Neural progenitor cell (in vitro differentiated cells): ENCODE measurements at regions not wholly inside any gene's neighbourhood (a gene's known extent, or its start where the extent isn't known, plus 50 kb on each side); places are given as distances from the start of the nearest gene placed in this dataset.

Experiments used
- DNase-seq: peaks from one replicate; pipeline ENCODE4 v3.0.0-alpha.2; 2016; ENCODE audit warnings: low spot score
- H2AFZ ChIP-seq: fragments of 200-600 bp; sonication (generic); replicated peaks from 2 replicates; pipeline ENCODE4 v1.6.1; 2016; ENCODE audit warnings: antibody characterized with exemption
- H3F3A ChIP-seq: fragments of 200-600 bp; sonication (generic); 2 replicates; pipeline ENCODE4 v1.6.1; 2016; ENCODE audit warnings: antibody characterized with exemption, low read depth
- H3K27ac ChIP-seq: fragments of 200-600 bp; sonication (generic); 2 replicates; pipeline ENCODE4 v1.5.1; 2016; ENCODE audit warnings: mild to moderate bottlenecking
- H3K27me3 ChIP-seq: fragments of 200-600 bp; sonication (generic); 2 replicates; pipeline ENCODE4 v1.6.1; 2016; ENCODE audit warnings: mild to moderate bottlenecking, moderate library complexity
- H3K36me3 ChIP-seq: fragments of 200-600 bp; sonication (generic); 2 replicates; pipeline ENCODE4 v1.5.1; 2016
- H3K4me1 ChIP-seq: fragments of 200-600 bp; sonication (generic); 2 replicates; pipeline ENCODE4 v1.6.1; 2016; ENCODE audit warnings: mixed run types
- H3K4me2 ChIP-seq: fragments of 200-600 bp; sonication (generic); 2 replicates; pipeline ENCODE4 v1.6.1; 2016
- H3K4me3 ChIP-seq: fragments of 200-600 bp; sonication (generic); 2 replicates; pipeline ENCODE4 v1.5.1; 2016
- H3K79me2 ChIP-seq: fragments of 200-600 bp; sonication (generic); 2 replicates; pipeline ENCODE4 v1.6.1; 2016; ENCODE audit warnings: low read depth
- H3K9ac ChIP-seq: fragments of 200-600 bp; sonication (generic); 2 replicates; pipeline ENCODE4 v1.6.1; 2016
- H3K9me3 ChIP-seq: fragments of 200-600 bp; sonication (generic); 2 replicates; pipeline ENCODE4 v1.5.1; 2016; ENCODE audit warnings: low read depth
- H4K20me1 ChIP-seq: fragments of 200-600 bp; sonication (generic); 2 replicates; pipeline ENCODE4 v1.6.1; 2016; ENCODE audit warnings: low read depth
- H3K27ac Mint-ChIP-seq: 3 replicates; pipeline ENCODE4 v1.8.0; 2021; ENCODE audit warnings: mixed read lengths
- H3K27me3 Mint-ChIP-seq: 2 replicates; pipeline ENCODE4 v1.8.0; 2022; ENCODE audit warnings: low read depth, mild to moderate bottlenecking, inconsistent platforms, moderate library complexity, mixed read lengths; ENCODE audit not compliant: insufficient read depth
- H3K36me3 Mint-ChIP-seq: 3 replicates; pipeline ENCODE4 v1.8.0; 2021; ENCODE audit warnings: mixed read lengths
- H3K4me1 Mint-ChIP-seq: 3 replicates; pipeline ENCODE4 v1.8.0; 2021; ENCODE audit warnings: mixed read lengths
- H3K4me3 Mint-ChIP-seq: 3 replicates; pipeline ENCODE4 v1.8.0; 2021; ENCODE audit warnings: mild to moderate bottlenecking, moderate library complexity, mixed read lengths
- H3K9me3 Mint-ChIP-seq: 3 replicates; pipeline ENCODE4 v1.8.0; 2020; ENCODE audit warnings: mixed read lengths
- CTCF ChIP-seq: fragments of 200-600 bp; sonication (generic); IDR thresholded peaks from 2 replicates; pipeline ENCODE4 v1.5.1; 2017; ENCODE audit warnings: antibody characterized with exemption, mild to moderate bottlenecking
- EZH2 ChIP-seq: fragments of 200-600 bp; sonication (generic); IDR thresholded peaks from 2 replicates; pipeline ENCODE4 v1.6.1; 2017; ENCODE audit warnings: antibody characterized with exemption, mild to moderate bottlenecking, moderate library complexity
- EZH2phosphoT487 ChIP-seq: fragments of 200-600 bp; sonication (generic); IDR thresholded peaks from 2 replicates; pipeline ENCODE4 v1.6.1; 2017; ENCODE audit warnings: antibody characterized with exemption

DNA sequence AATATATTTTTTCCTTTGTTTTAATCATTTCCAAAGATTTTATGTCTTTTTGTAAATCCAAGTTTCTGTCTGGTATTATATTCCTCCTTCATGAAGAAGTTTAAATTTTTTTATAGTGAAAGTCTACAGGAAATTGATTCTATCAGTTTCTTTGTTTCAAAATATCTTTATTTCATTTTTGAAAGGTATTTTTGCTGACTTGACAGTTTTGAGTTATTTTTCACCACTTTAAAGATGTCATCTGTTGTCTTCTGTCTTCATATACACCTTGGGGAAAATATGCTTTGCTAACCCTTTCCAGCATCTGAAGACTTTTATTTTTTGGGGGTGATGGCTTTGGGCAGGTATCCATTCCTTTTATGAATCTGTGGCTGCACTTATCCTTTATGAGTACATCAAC is 164.4 kb upstream of the EPHA5 start:
- H3K4me1 ChIP-seq, result no peaks in the 10 kb centered on the region
- H3K4me1 Mint-ChIP-seq, result no peaks in the 10 kb centered on the region
- no peaks in the 10 kb centered on the region for H3K36me3 Mint-ChIP-seq
- H3K27ac Mint-ChIP-seq, result no peak overlapping the region
- H3K4me2 ChIP-seq, result no peak overlapping the region
- no peaks in the 10 kb centered on the region for H4K20me1 ChIP-seq
- no peaks in the 10 kb centered on the region for H3K9me3 Mint-ChIP-seq
- no peak overlapping the region for H3K4me3 ChIP-seq
- no peaks in the 10 kb centered on the region for H3K27me3 Mint-ChIP-seq
- H3K79me2 ChIP-seq, result no peaks in the 10 kb centered on the region
- TF ChIP-seq EZH2phosphoT487, result no peak
- TF ChIP-seq EZH2, result no peak
- no peak for TF ChIP-seq CTCF
- no peaks in the 10 kb centered on the region for H3K27me3 ChIP-seq
- H2AFZ ChIP-seq, result no peak overlapping the region
- H3K9ac ChIP-seq, result no peak overlapping the region
- H3K9me3 ChIP-seq, result no peaks in the 10 kb centered on the region
- DNase-seq, result no peak
- no peak overlapping the region for H3K27ac ChIP-seq
- H3F3A ChIP-seq, result no peaks in the 10 kb centered on the region
- H3K4me3 Mint-ChIP-seq, result no peak overlapping the region
- H3K36me3 ChIP-seq, result no peaks in the 10 kb centered on the region

- no peaks in the 10 kb centered on the region for H3K9me3 ChIP-seq
- H3K27ac Mint-ChIP-seq, result no peak overlapping the region
These were observed 161.5 kb upstream of the EPHA5 start for GRCh38 chr4:65831828-65832227.

GRCh38 chr4:65825116-65825753 is 154.9 kb upstream of the EPHA5 start:
- H3K4me1 ChIP-seq, result no peaks in the 10 kb centered on the region
- no peak overlapping the region for H3K9ac ChIP-seq
- H4K20me1 ChIP-seq, result no peaks in the 10 kb centered on the region
- no peaks in the 10 kb centered on the region for H3K79me2 ChIP-seq
- H3K27me3 ChIP-seq, result no peaks in the 10 kb centered on the region
- no peak overlapping the region for H3K27ac ChIP-seq
- peaks cover 4% of the 10 kb centered on the region for H3K27me3 Mint-ChIP-seq
- DNase-seq, result no peak
- H3K9me3 Mint-ChIP-seq, result peaks cover 2% of the 10 kb centered on the region
- H3K36me3 ChIP-seq, result no peaks in the 10 kb centered on the region
- H3K4me3 ChIP-seq, result no peak overlapping the region
- peaks cover 3% of the 10 kb centered on the region for H3K4me1 Mint-ChIP-seq
- no peak overlapping the region for H3K4me3 Mint-ChIP-seq
- no peak overlapping the region for H2AFZ ChIP-seq
- TF ChIP-seq CTCF, result no peak
- no peak for TF ChIP-seq EZH2
- no peak for TF ChIP-seq EZH2phosphoT487
- H3K4me2 ChIP-seq, result no peak overlapping the region
- H3F3A ChIP-seq, result no peaks in the 10 kb centered on the region
- no peaks in the 10 kb centered on the region for H3K9me3 ChIP-seq
- H3K36me3 Mint-ChIP-seq, result no peaks in the 10 kb centered on the region
- H3K27ac Mint-ChIP-seq, result no peak overlapping the region

More at GRCh38 chr4:65831828-65832227, 161.5 kb upstream of the EPHA5 start:
- H3K36me3 Mint-ChIP-seq, result no peaks in the 10 kb centered on the region
- no peaks in the 10 kb centered on the region for H3K9me3 Mint-ChIP-seq
- Histone ChIP-seq H3K27ac (no peak overlapping the region), H3K27me3 (no peaks in the 10 kb centered on the region), H4K20me1 (no peaks in the 10 kb centered on the region), H3F3A (no peaks in the 10 kb centered on the region), H3K79me2 (no peaks in the 10 kb centered on the region), H2AFZ (no peak overlapping the region), H3K4me1 (no peaks in the 10 kb centered on the region), H3K4me3 (no peak overlapping the region), H3K4me2 (no peak overlapping the region), H3K36me3 (no peaks in the 10 kb centered on the region), H3K9ac (no peak overlapping the region)
- H3K4me3 Mint-ChIP-seq, result no peak overlapping the region
- no peaks in the 10 kb centered on the region for H3K4me1 Mint-ChIP-seq
- no peak for DNase-seq
- H3K27me3 Mint-ChIP-seq, result no peaks in the 10 kb centered on the region
- no peak for TF ChIP-seq EZH2phosphoT487
- no peak for TF ChIP-seq EZH2
- no peak for TF ChIP-seq CTCF
